Right ventricle myocardium inferior (tissue), 1 donor: ENCODE measurements at regions not wholly inside any gene's neighbourhood (a gene's known extent, or its start where the extent isn't known, plus 50 kb on each side); places are given as distances from the start of the nearest gene placed in this dataset.
"Not testable (repeated sequence)": the region's sequence is repeated elsewhere in the genome, so short reads cannot be mapped to it uniquely, and the experiment has no call there.

Experiments used
- ATAC-seq: fragments of 200-7000 bp; cut with Tn5 transposase; one replicate; pipeline ENCODE4 v1.9.1; 2020; ENCODE audit warnings: mild to moderate bottlenecking, moderate library complexity
- DNase-seq: peaks from one replicate; pipeline ENCODE4 v3.0.0; 2021; ENCODE audit errors: missing footprints
- intact Hi-C: fragments of 100-400 bp; cut with DNase I; formaldehyde crosslinking; loops from one replicate; pipeline ENCODE4 v1.11.0; 2022
- donor health status: DM: no; HTN: yes; CAD: no; lungs with severe emphysema.

DNA sequence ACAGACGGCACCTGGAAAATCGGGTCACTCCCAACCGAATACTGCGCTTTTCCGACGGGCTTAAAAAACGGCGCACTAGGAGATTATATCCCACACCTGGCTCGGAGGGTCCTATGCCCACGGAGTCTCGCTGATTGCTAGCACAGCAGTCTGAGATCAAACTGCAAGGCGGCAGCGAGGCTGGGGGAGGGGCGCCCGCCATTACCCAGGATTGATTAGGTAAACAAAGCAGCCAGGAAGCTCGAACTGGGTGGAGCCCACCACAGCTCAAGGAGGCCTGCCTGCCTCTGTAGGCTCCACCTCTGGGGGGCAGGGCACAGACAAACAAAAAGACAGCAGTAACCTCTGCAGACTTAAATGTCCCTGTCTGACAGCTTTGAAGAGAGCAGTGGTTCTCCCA is 64.5 kb downstream of the SLC30A10 start:
- DNase-seq, ATAC-seq, intact Hi-C loops: not testable (repeated sequence)

DNA sequence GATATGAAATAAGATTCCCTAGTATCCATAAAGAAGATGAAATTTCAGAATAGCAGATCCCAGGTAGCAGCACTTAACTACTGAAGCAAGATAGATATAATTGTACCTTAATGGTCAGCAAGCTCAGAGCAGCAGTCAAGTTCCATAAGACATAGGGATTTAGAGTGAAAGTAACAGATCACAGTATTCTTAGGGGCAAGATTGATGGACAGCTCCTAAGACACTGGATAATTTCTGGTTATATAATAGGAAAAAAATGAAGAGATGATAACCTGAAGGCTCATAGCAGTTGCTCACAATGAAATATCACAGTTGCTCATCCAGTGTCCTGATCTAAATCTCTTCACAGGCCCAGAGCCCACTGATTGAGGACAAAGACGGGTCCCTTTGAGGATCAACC is 66.0 kb downstream of the SLC30A10 start:
- intact Hi-C loops = no loop called here
- no peak for DNase-seq
- no peak for ATAC-seq

DNA sequence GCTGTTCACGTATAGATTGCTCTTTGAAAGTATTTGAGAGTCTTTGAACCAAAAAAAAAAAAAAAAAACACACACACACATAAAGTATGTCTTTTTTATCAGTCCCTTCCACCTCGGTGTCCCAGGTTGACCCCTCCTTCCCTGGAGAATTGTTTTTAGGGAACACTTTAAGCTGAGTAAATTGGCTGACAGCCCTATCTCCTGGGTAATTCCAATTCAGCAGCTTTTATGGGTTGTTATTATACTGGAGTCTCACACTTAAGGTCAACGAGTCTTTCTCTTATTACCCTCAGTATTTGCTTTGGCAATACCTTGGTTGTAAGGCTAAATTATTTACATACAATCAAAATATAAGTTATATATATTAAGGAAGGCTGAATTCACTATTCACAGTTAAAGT is 69.4 kb downstream of the SLC30A10 start:
- ATAC-seq = no peak
- intact Hi-C loops = no loop called here
- no peak for DNase-seq

DNA sequence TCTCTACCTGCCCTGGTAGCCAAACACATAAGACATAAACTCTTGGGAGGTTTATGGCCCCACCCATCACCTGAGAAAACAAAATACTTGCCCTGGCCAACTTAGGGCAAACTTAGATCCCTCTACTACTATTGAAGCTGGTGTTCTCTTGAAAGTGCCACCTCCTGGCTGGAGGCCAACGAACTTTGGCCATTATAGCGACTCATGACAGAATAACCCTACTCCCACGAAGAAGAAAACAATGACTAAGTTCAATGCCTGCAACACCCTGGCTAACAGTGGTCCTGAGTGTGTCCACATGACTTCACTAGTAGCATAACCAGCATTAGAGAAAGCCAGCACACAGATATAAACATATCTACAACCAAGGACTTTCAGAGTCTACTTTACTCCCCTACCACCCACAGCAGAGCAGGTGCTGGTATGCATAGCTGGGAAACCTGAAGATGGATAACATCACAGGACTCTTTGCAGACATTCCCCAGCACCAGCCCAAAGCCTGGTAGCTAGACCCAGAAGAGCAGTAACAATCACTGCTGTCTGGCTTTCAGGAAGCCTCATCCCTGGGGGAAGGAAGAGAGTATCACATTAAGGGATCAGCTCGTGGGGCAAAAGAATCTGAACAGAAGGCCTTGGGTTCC is 81.0 kb downstream of the SLC30A10 start:
- intact Hi-C loops = no loop called here
- DNase-seq (peak; percentile 48), ATAC-seq (no peak)

DNA sequence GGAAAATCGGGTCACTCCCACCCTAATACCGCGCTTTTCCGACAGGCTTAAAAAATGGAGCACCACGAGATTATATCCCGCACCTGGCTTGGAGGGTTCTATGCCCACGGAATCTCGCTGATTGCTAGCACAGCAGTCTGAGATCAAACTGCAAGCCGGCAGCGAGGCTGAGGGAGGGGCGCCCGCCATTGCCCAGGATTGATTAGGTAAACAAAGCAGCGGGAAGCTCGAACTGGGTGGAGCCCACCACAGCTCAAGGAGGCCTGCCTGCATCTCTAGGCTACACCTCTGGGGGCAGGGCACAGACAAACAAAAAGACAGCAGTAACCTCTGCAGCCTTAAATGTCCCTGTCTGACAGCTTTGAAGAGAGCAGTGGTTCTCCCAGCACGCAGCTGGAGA is 88.8 kb downstream of the SLC30A10 start:
- intact Hi-C loops, DNase-seq, ATAC-seq: not testable (repeated sequence)

DNA sequence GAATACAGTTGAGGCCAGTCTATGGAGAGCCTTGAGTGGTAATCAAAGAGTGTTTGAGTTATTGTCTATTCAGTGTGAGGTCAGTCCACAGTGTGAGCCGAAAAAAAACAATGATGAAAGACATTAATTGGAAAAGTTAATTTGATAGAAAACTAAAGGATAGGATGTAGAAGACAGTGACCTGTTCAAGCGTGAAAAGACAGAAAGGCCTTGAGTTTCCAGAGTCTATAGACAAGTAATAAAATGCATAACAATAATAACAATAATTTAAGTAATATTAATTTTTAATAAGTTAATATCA is 90.4 kb downstream of the SLC30A10 start:
- ATAC-seq (no peak), DNase-seq (no peak)
- intact Hi-C loops = no loop called here

DNA sequence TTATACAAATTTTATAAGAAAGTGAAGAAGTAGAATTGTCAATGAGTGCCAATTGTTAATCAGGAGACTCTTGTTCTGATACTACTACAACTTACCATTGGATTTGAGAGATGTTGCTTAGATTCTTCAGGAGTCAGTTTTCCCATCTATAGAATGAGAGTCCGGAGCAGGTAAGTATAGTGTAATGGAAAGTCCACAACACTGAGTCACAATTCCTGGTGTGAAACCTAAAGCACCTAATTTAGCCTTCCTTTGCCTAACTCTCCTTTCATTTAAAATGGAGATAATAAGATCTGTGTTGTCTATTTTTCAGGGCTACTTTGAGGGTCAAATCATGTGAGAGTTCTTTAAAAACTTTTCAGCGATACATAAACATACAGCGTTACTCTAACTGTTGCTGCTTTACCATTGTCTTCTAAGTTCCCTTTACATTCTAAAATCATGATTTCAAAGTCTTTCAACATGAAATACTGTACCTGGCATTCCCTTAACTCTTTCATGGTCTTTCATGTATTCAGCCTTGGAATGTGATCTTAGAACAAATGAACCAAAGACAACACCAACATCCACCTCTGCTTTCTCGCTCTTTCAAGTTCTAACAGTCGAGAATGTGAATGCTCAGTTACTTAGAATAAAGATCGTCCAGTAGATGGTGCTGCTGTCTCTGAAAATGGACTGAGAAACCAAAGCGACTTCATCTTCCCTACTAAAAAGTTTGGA is 90.9 kb downstream of the SLC30A10 start:
- intact Hi-C loops = no loop called here
- ATAC-seq = no peak

DNA sequence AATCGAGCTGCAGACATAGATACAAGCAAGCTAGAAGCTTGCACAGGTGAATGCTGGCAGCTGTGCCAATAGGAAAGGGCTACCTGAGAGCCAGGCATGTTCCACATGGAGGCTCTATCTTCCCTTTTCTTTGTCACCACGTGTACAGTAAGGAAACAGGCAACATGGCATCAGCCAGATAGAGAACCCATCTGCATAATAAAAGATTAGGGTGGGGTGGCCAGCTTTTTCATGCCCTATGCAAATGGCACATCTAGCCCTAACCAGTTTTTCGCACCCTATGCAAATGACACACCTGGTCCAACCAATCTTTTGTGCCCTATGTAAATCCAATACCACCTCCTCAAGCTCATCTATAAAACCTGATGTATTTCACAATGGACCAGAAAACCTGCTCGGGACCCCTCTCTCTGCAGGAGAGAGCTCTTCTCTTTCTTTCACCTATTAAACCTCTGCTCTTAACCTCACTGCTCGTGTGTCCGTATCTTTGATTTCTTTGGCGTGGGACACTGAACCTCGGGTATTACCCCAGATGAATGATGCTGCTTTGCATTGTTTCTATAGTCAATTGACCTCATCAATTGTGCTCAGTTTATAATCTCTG is 93.9 kb downstream of the SLC30A10 start:
- intact Hi-C loops = no loop called here
- DNase-seq (no peak), ATAC-seq (no peak)

More for the DNA sequence above, 90.9 kb downstream of the SLC30A10 start:
- no peak for DNase-seq

DNA sequence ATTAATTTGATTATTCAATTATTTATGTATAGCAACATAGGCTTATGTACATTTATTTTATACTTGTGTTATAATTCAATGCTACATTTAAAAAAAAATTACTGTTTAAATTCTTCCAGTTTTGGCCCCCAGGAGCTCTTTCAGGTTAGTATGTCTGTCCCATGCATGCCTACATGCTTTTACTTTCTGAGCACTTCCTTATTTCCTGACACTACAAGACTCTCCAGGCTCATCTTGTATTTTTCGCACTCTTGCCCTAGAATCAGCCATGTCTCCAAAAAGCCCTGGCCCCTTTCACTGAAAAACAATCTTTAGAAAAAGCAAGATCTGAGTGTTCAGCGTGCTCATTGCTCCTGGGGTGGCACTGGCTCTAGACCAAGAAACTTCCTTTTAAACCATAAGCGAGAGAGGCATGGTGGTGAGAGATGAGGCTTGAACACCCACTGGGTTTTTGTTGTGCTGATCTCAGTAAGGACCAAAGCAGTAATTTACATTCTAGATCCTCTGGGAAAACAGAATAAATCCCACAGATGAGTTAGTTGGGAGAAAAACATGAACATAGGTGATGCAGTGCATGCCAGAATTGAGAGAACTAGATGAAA is 95.0 kb downstream of the SLC30A10 start:
- no peak for DNase-seq

DNA sequence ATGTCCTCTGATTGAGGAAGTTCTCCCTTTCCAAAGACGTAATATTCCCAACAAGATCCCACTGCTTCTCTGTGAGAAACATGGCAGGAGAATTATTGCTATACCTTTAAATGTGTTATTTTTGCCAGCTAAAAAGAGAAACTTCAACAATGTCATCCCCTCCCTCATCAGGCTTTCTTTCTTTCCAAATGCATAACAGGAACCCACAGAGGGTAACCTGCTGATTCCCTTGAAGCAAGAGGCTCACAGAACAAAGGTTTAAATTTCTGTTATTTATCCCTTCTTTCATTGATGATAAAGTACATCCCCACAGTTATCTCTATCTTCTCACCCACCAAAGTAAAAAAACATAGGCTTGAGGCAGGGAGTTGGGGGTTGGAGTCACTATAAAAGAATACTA is 102.1 kb downstream of the SLC30A10 start:
- DNase-seq (no peak), ATAC-seq (no peak)
- intact Hi-C loops = no loop called here

More for the DNA sequence above, 95.0 kb downstream of the SLC30A10 start:
- intact Hi-C loops = no loop called here
- ATAC-seq = no peak

DNA sequence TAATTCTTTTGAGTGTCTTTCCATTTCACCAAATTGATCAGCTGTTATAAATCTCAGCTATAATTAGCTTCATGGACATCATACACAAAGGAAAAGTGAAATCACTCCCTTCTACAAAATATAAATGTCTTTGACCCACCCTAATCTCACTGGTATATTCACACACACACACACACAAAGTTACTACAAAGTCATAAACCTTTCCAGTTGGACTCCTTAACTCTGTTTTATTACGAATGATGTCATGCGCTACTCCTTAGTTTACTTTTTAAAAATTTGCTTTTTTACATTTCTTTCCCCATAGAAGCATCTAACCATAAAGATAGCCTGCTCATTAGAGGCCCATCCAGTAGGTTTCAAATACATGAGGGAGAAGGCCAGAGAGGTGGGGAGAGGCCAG is 103.0 kb downstream of the SLC30A10 start:
- intact Hi-C loops = no loop called here
- ATAC-seq (no peak), DNase-seq (no peak)

DNA sequence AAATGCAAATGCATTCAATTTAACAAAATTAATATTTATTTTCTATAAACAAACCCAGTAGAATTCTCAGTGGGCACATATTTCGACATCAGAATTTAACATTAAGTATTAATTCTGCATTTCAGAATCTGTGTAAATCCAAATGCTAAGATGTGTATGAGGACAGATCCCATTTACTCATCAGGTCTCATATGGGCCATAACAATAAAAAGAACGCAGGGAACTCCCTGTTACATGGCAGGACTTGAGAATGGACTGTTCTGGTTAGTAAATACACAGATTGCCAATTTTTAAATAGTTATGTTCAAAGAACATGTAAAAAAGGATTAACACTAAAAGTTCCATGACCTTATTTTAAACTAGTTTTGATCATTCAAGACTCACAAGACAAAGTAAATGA is 104.0 kb downstream of the SLC30A10 start:
- intact Hi-C loops = no loop called here
- DNase-seq (no peak), ATAC-seq (no peak)

DNA sequence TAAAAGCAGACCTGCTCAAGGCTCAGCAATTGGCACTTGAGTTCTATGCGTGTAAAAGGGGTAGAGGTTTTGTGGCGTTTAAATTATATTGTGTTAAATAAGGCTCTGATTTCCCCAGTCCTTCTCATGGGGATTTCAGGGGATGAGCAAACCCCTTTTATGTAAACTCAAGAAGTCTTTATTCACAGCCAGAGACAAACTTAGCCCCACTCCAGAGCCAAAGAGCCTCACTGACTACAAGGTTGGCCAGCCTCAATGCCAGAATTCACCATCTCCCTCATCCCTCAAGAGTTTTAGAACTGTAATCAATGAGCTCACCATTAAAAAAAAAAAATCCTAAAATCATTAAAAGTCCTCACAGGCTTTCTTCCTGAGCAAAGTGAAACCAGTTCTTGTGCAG is 107.8 kb downstream of the SLC30A10 start:
- ATAC-seq = no peak
- intact Hi-C loops = no loop called here
- DNase-seq = no peak

DNA sequence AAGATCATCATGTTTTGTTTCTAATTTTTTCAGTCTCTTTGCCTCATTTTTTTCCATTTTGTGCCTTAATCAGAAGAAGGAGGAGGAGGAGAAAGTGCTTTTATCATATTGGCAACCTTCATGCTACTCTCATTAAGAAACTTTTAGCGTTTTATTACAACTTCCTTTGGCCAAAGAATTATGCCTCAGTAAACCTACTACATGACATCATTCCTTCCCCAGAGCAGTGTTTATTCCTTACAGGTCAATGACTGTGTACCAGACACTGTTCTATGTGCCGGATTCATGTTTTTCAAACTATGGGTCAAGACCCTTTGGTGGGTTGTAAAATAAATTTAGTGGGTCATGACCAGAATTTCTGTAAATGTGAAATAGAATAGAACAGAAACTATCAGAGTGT is 110.4 kb downstream of the SLC30A10 start:
- DNase-seq (no peak), ATAC-seq (no peak)
- intact Hi-C loops = loop anchor here (5.0 kb wide), 1 partner anchor 1486 kb away; no protein-coding TSS in a partner anchor

DNA sequence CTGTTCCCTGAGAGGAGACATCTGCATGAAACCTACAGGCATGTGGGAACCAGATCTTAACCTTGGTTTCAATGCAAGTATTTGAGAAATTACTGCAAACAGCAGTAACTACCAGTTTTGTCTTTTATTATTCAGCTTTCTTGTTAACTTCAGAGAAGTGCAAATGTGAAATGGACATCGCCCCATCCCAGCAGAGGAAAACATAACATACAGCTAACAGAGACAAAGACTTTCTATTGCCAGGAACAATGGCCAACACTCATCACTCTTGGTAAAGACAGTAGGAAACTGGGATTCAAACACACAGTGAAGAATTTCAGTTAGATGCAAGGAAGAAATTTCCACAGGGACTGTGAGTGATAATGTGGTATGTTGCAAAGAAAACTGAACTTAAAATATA is 115.1 kb downstream of the SLC30A10 start:
- intact Hi-C loops = loop anchor here (5.0 kb wide), 1 partner anchor 151 kb away; no protein-coding TSS in a partner anchor
- DNase-seq = no peak
- ATAC-seq = no peak

DNA sequence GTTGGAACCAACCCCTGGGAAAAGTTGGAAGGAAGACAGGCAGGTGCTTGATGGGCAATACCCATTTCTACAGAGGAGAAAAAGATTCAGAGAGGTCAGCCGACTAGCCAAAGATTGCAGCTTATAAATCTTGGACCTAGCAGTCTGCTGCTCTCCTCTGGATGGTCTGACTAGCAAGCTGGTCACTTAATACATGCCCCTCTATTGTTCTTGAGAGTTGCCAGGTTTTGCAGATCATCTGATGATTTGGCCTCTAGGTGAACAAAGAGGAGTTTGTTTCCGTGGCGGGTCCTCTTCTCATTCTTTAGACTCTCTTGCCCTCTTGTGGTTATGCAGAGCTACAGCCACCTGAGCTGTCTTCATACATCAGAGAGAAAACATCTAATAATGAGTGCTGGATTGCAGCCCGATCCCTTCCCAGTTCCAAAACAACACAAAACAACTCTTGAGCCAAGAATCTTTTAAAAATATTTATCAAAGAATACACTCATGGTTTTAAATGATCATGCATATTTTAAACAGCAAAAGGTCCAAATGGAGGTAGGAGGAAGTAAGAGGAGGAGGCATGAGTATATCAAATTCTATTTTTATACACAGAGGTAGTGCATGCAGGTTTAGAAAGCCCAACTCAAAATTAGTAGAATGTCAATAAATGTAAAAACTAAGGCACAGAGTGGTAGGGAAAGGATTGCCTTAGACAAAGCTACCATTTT is 115.7 kb downstream of the SLC30A10 start:
- intact Hi-C loops = loop anchor here (5.0 kb wide), 1 partner anchor 150 kb away; no protein-coding TSS in a partner anchor
- ATAC-seq (peak; percentile 83), DNase-seq (no peak)

DNA sequence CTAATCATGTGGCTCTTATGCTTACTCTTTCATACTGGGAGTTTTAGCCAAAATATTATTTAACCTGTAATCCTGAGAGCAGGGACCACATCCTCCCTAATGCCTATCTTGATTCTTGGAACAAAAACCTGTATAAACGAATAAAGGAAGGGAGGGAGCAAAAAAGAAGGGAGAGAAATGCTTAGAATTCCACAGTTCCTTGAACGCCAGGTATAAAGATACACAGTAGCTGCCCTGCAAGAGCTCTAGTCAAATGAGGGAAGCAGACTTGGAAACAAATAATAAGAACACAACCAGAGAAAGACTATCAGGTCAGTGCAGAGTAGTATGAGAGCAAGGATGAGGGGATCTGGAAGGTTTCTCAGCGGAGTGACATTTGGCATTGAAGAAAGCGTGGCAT is 116.3 kb downstream of the SLC30A10 start:
- DNase-seq = no peak
- peak; percentile 29 for ATAC-seq
- intact Hi-C loops = loop anchor here (5.0 kb wide), 1 partner anchor 150 kb away; no protein-coding TSS in a partner anchor

DNA sequence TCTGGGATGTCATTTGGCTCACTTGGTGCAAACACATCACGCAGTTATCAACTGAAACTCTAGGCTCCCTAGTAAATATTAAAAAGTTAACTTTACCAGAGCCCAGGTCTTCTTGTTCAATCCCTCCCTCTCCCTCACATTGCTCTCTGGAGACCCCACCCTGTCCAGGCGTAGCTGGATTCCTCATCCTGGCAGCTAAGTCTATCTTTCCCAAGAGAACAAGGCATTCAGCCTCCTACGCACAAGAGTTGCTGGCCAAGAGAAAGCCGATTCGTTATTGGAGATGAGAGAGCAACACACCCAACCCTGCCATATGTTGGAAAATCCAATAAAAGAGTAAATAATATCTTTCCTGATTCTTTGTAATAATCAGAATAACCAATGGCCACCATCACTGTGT is 117.9 kb downstream of the SLC30A10 start:
- intact Hi-C loops = loop anchor here (5.0 kb wide), 1 partner anchor 148 kb away; no protein-coding TSS in a partner anchor
- ATAC-seq = no peak
- no peak for DNase-seq

DNA sequence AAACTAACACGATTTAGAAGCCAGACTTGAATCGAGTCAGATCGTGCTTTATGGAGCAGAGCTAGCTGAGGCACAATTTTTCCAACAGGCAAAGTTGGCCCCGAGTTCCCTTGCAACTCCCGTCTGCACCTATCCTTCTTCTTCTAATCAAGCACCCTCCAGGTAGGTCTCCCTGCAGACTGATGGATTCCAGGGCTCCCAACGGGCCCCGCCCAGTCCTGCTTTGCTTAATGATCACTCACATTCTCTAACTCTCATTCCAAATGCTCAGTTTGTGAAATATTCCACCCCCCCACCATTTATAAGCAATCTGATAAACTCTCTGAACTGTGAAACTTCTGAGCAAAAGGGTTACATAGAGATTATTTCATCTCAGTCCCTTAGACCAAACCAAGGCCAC is 119.6 kb downstream of the SLC30A10 start:
- ATAC-seq (no peak), DNase-seq (peak; percentile 65)
- intact Hi-C loops = no loop called here
